ENCODE measurements at regions not wholly inside any gene's neighbourhood (a gene's known extent, or its start where the extent isn't known, plus 50 kb on each side); places are given as distances from the start of the nearest gene placed in this dataset.

- TF ChIP-seq NFRKB (IDR thresholded peaks at IDR 0.05) = no peak
- no peak for TF ChIP-seq CTBP1 (IDR thresholded peaks at IDR 0.05; ENCODE audit: borderline replicate concordance)
- no peak for TF ChIP-seq FOXA1 (IDR thresholded peaks at IDR 0.05)
- no peak for TF ChIP-seq FOXM1 (IDR thresholded peaks at IDR 0.05; ENCODE audit: borderline replicate concordance)
- TF ChIP-seq SUZ12 (IDR thresholded peaks at IDR 0.05) = no peak
- no peak for TF ChIP-seq HDGF (IDR thresholded peaks at IDR 0.05; ENCODE audit: borderline replicate concordance)
- no peak for TF ChIP-seq SP1 (IDR thresholded peaks at IDR 0.05)
These were observed 518.1 kb downstream of the SNAPC1 start for GRCh38 chr14:62280366-62280765.

All from HEK293T (cell line).